KBM-7 (cell line): ENCODE measurements at regions not wholly inside any gene's neighbourhood (a gene's known extent, or its start where the extent isn't known, plus 50 kb on each side); places are given as distances from the start of the nearest gene placed in this dataset.

Experiments used
- DNase-seq: peaks from one replicate; pipeline ENCODE4 v3.0.0-alpha.2; 2015
- in situ Hi-C: fragments of 300-500 bp; cut with MboI; formaldehyde crosslinking; loops from 2 replicates; pipeline ENCODE4 v1.14.3; 2020; ENCODE audit warnings: low sequenced_read_pairs, low pct_unique_long_range_greater_than_20kb, mixed read lengths

GRCh38 chrX:146346102-146346501, 463.5 kb upstream of the CXorf51B start:
- in situ Hi-C loops, result no loop called here
- no peak for DNase-seq

GRCh38 chrX:146351620-146352019, 458.0 kb upstream of the CXorf51B start:
- DNase-seq, result no peak
- in situ Hi-C loops, result no loop called here

GRCh38 chrX:146355440-146355839, 454.1 kb upstream of the CXorf51B start:
- DNase-seq, result no peak
- in situ Hi-C loops, result no loop called here

GRCh38 chrX:146363919-146364318, 445.7 kb upstream of the CXorf51B start:
- in situ Hi-C loops, result no loop called here

GRCh38 chrX:146385529-146385928, 424.0 kb upstream of the CXorf51B start:
- DNase-seq, result no peak
- in situ Hi-C loops, result no loop called here

More at GRCh38 chrX:146363919-146364318, 445.7 kb upstream of the CXorf51B start:
- no peak for DNase-seq

- peak; percentile 7 for DNase-seq
- in situ Hi-C loops, result no loop called here
Observed at GRCh38 chrX:146396409-146396808, 413.2 kb upstream of the CXorf51B start.

GRCh38 chrX:146409528-146409927, 400.0 kb upstream of the CXorf51B start:
- no peak for DNase-seq
- in situ Hi-C loops, result no loop called here

GRCh38 chrX:146424422-146424821, 385.1 kb upstream of the CXorf51B start:
- DNase-seq, result no peak
- in situ Hi-C loops, result no loop called here

GRCh38 chrX:146433771-146434170, 375.8 kb upstream of the CXorf51B start:
- no peak for DNase-seq

GRCh38 chrX:146435472-146435871, 374.1 kb upstream of the CXorf51B start:
- in situ Hi-C loops, result no loop called here
- DNase-seq, result no peak

More at GRCh38 chrX:146433771-146434170, 375.8 kb upstream of the CXorf51B start:
- in situ Hi-C loops, result no loop called here

- no peak for DNase-seq
- in situ Hi-C loops, result no loop called here
Observed at GRCh38 chrX:146448791-146449190, 360.8 kb upstream of the CXorf51B start.

- no peak for DNase-seq
- in situ Hi-C loops, result no loop called here
Observed at GRCh38 chrX:146449243-146449642, 360.3 kb upstream of the CXorf51B start.

GRCh38 chrX:146451136-146451535, 358.4 kb upstream of the CXorf51B start:
- DNase-seq, result no peak
- in situ Hi-C loops, result no loop called here

GRCh38 chrX:146454363-146454762, 355.2 kb upstream of the CXorf51B start:
- in situ Hi-C loops, result no loop called here

GRCh38 chrX:146456058-146456457, 353.5 kb upstream of the CXorf51B start:
- no peak for DNase-seq
- in situ Hi-C loops, result no loop called here

More at GRCh38 chrX:146454363-146454762, 355.2 kb upstream of the CXorf51B start:
- DNase-seq, result no peak

- no peak for DNase-seq
- in situ Hi-C loops, result no loop called here
Observed at GRCh38 chrX:146477341-146477740, 332.2 kb upstream of the CXorf51B start.

- DNase-seq, result no peak
- in situ Hi-C loops, result no loop called here
Observed at GRCh38 chrX:146481735-146482134, 327.8 kb upstream of the CXorf51B start.
